HepG2 (cell line): ENCODE measurements at regions not wholly inside any gene's neighbourhood (a gene's known extent, or its start where the extent isn't known, plus 50 kb on each side); places are given as distances from the start of the nearest gene placed in this dataset.

ENCODE experiments used
- ATAC-seq: fragments of 200-7000 bp; cut with Tn5 transposase; 3 replicates; pipeline ENCODE4 v1.9.1; 2020; ENCODE audit warnings: mild to moderate bottlenecking, moderate library complexity
- BruUV-seq: library from RNA; stranded (reverse); fragments of 400-500 nt; replicated peaks from 2 replicates; lab custom pipeline; 2021; lab: Mats Ljungman, UMichigan
- CTCF ChIA-PET: fragments of 300-600 bp; formaldehyde crosslinking; extraction: SDS; loops from one replicate; lab custom pipeline; 2021; ENCODE audit warnings: low total read pairs, inconsistent platforms, low intra/inter-chr PET ratio; lab: Yijun Ruan, JAX
- POLR2A ChIA-PET: fragments of 350-600 bp; sonication (Branson Sonifier 250); formaldehyde crosslinking; loops from one replicate; lab custom pipeline; 2020; ENCODE audit warnings: antibody characterized with exemption, inconsistent platforms; lab: Yijun Ruan, JAX
- DNase-seq: peaks from one replicate; pipeline ENCODE4 v3.0.0-alpha.2; 2015; ENCODE audit warnings: low spot score
- FAIRE-seq: peaks from 3 replicates; lab custom pipeline; 2011; peaks lifted over from hg19 to GRCh38; lab: Jason Lieb, UNC
- H2AFZ ChIP-seq: one replicate; pipeline ENCODE4 v1.6.1; 2011; ENCODE audit warnings: low read length, inconsistent platforms
- H3K27ac ChIP-seq: fragments of 300-600 bp; 3 replicates; pipeline ENCODE4 v1.8.0; 2011; ENCODE audit warnings: mixed run types, mild to moderate bottlenecking, mixed read lengths, low read length, inconsistent platforms; ENCODE audit not compliant: insufficient read depth; ENCODE audit errors: extremely low read length
- H3K27me3 ChIP-seq, 2 experiments: fragments of 200-600 bp in 1 of 2; 2 replicates in 1 of 2; 3 replicates in 1 of 2; pipeline versions ENCODE4 v1.6.0 to v1.8.0; 2011; ENCODE audit warnings: low read length in 2 of 2, mild to moderate bottlenecking in 2 of 2, moderate library complexity in 2 of 2, inconsistent platforms in 1 of 2; ENCODE audit not compliant: insufficient read depth in 2 of 2, control insufficient read depth in 1 of 2
- H3K36me3 ChIP-seq, 2 experiments: fragments of 200-600 bp in 1 of 2; replicated peaks in 1 of 2; 2 replicates in 1 of 2; 3 replicates in 1 of 2; pipeline versions ENCODE4 v1.5.1 to v1.8.0; 2011; ENCODE audit warnings: low read length in 2 of 2, inconsistent platforms in 1 of 2; ENCODE audit not compliant: insufficient read depth in 2 of 2, control insufficient read depth in 1 of 2
- H3K4me1 ChIP-seq: 2 replicates; pipeline ENCODE4 v1.5.1; 2012; ENCODE audit warnings: low read length, inconsistent platforms; ENCODE audit not compliant: insufficient read depth
- H3K4me2 ChIP-seq: 2 replicates; pipeline ENCODE4 v1.6.0; 2011; ENCODE audit warnings: low read depth, low read length, inconsistent platforms
- H3K4me3 ChIP-seq, 3 experiments: fragments of 200-600 bp in 1 of 3; sonication (generic), shearing (Covaris generic) in 1 of 3; replicated peaks in 1 of 3; 2 replicates each; pipeline ENCODE4 v1.5.1; 2011 to 2016; ENCODE audit warnings: low read length in 3 of 3, inconsistent platforms in 2 of 3, low read depth in 2 of 3, mild to moderate bottlenecking in 2 of 3, control low read depth in 1 of 3, mixed read lengths in 1 of 3; ENCODE audit not compliant: insufficient read depth in 1 of 3
- H3K79me2 ChIP-seq: one replicate; pipeline ENCODE4 v1.6.1; 2011; ENCODE audit warnings: low read length, inconsistent platforms; ENCODE audit not compliant: insufficient read depth
- H3K9ac ChIP-seq: 2 replicates; pipeline ENCODE4 v1.6.0; 2011; ENCODE audit warnings: mild to moderate bottlenecking, low read depth, low read length, inconsistent platforms; ENCODE audit not compliant: insufficient read depth
- H3K9me3 ChIP-seq: 2 replicates; pipeline ENCODE4 v1.5.1; 2012; ENCODE audit warnings: mild to moderate bottlenecking, low read length
- H4K20me1 ChIP-seq: 2 replicates; pipeline ENCODE4 v1.6.0; 2011; ENCODE audit warnings: inconsistent platforms, mild to moderate bottlenecking, low read length, moderate library complexity; ENCODE audit not compliant: insufficient read depth
- MAZ ChIP-seq, 2 experiments: sonication (generic) in 1 of 2; formaldehyde crosslinking in 1 of 2; IDR thresholded peaks; 2 replicates each; pipeline versions ENCODE4 v1.5.0 to v1.6.1; 2012 to 2020; ENCODE audit warnings: low read depth in 2 of 2, mild to moderate bottlenecking in 2 of 2, borderline replicate concordance in 1 of 2, improper control_type of control experiment in 1 of 2, low read length in 1 of 2, missing genetic modification reagents in 1 of 2, moderate library complexity in 1 of 2
- MYNN ChIP-seq: sonication (generic); formaldehyde crosslinking; IDR thresholded peaks from 2 replicates; pipeline ENCODE4 v1.4.0; 2020; ENCODE audit warnings: mild to moderate bottlenecking, low read depth, missing genetic modification reagents
- PHF21A ChIP-seq: sonication (generic); formaldehyde crosslinking; IDR thresholded peaks from 2 replicates; pipeline ENCODE4 v1.5.0; 2020; ENCODE audit warnings: mild to moderate bottlenecking, missing genetic modification reagents
- REL ChIP-seq: sonication (generic); formaldehyde crosslinking; conservative IDR thresholded peaks from 2 replicates; pipeline ENCODE4 v1.8.0; 2022; ENCODE audit warnings: mild to moderate bottlenecking, missing genetic modification reagents, moderate library complexity
- SIX4 ChIP-seq: sonication (generic); formaldehyde crosslinking; IDR thresholded peaks from 2 replicates; pipeline ENCODE4 v1.4.0; 2020; ENCODE audit warnings: missing genetic modification reagents
- WGBS: methylation state at CpG from one replicate; pipeline ENCODE4 v1.1.6; 2017; ENCODE audit warnings: low lambda C conversion rate; 5-methylcytosine and 5-hydroxymethylcytosine counted together
- in situ Hi-C: cut with HindIII; loops from 2 replicates; pipeline ENCODE4 v1.10.0; 2017; ENCODE audit warnings: low pct_unique_long_range_greater_than_20kb; ENCODE audit not compliant: extremely low pct_ligation_motif_present
- intact Hi-C: fragments of 100-400 bp; cut with micrococcal nuclease; formaldehyde crosslinking; loops from one replicate; pipeline ENCODE4 v1.10.0; 2022; ENCODE audit not compliant: unreplicated experiment
- TF ChIP-seq, protein P1 (sequence below): sonication (generic); formaldehyde crosslinking; IDR thresholded peaks from 2 replicates; pipeline ENCODE4 v1.4.0; 2020; ENCODE audit warnings: missing genetic modification reagents

DNA sequence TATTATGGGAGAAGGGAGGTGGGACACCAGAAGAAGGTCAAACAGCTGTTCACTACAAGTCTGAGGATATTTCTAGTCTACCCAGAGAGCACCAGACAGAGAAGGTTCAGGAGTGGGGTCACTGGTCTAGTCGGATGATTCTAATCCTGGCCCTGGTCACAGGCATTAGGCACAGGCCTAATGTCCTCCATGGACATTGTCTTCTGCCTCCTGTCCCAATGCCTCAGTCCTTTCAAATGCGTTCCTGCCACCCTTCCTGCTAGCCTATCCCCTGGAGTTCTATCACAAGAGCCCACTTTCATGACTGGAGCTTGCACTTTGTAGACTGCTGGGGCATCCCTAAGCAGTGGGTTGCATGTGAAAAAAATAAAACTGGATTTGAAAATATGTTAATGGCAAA is 83.9 kb upstream of the PFN2 start (continued):
- TF ChIP-seq, protein P1, sequence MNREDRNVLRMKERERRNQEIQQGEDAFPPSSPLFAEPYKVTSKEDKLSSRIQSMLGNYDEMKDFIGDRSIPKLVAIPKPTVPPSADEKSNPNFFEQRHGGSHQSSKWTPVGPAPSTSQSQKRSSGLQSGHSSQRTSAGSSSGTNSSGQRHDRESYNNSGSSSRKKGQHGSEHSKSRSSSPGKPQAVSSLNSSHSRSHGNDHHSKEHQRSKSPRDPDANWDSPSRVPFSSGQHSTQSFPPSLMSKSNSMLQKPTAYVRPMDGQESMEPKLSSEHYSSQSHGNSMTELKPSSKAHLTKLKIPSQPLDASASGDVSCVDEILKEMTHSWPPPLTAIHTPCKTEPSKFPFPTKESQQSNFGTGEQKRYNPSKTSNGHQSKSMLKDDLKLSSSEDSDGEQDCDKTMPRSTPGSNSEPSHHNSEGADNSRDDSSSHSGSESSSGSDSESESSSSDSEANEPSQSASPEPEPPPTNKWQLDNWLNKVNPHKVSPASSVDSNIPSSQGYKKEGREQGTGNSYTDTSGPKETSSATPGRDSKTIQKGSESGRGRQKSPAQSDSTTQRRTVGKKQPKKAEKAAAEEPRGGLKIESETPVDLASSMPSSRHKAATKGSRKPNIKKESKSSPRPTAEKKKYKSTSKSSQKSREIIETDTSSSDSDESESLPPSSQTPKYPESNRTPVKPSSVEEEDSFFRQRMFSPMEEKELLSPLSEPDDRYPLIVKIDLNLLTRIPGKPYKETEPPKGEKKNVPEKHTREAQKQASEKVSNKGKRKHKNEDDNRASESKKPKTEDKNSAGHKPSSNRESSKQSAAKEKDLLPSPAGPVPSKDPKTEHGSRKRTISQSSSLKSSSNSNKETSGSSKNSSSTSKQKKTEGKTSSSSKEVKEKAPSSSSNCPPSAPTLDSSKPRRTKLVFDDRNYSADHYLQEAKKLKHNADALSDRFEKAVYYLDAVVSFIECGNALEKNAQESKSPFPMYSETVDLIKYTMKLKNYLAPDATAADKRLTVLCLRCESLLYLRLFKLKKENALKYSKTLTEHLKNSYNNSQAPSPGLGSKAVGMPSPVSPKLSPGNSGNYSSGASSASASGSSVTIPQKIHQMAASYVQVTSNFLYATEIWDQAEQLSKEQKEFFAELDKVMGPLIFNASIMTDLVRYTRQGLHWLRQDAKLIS: no peak

DNA sequence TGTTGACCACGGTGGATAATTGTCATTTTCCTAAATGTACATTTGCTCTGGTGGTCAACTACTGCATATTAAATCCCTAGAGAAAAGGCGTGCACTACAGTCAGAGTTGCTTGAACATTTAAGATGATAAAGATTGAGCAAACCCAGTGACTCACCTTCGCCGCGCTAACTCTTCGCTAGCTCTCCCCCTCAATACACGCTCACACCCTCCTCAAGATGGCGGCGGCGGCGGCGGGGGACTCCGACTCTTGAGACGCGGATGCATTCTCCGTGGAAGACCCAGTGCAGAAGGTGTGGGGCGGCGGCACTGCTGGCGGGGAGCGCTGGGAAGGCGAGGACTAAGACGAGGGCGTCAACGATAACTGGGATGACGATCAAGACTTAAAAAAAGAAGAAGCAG is 79.8 kb upstream of the PFN2 start:
- no peaks in the 10 kb centered on the region for H3K79me2 ChIP-seq
- no peak overlapping the region for H3K4me3 ChIP-seq
- no peaks in the 10 kb centered on the region for H4K20me1 ChIP-seq
- intact Hi-C loops: no loop called here
- in situ Hi-C loops: no loop called here
- POLR2A ChIA-PET: no interaction called here
- ATAC-seq (no peak), DNase-seq (no peak), FAIRE-seq (no peak)
- H3K4me2 ChIP-seq: no peak overlapping the region
- no peaks in the 10 kb centered on the region for H3K36me3 ChIP-seq
- peaks cover 0 to 9% of the 10 kb centered on the region in 2 experiments; a peak in 2 of 5 replicates for H3K27me3 ChIP-seq
- H3K4me1 ChIP-seq: no peaks in the 10 kb centered on the region
- no peak overlapping the region for H3K9ac ChIP-seq
- no peaks in the 10 kb centered on the region for H3K9me3 ChIP-seq
- no TSS peak for BruUV-seq
- CTCF ChIA-PET: no interaction called here
- no peak overlapping the region for H3K27ac ChIP-seq
- no peak overlapping the region for H2AFZ ChIP-seq
- WGBS: 77% methylated on average over 25 of the region's 25 CpGs
- no peak for TF ChIP-seq MAZ (IDR thresholded peaks at IDR 0.05; ENCODE audit: borderline replicate concordance, low read depth, low read length)
- TF ChIP-seq MAZ (CRISPR knock-in tag; IDR thresholded peaks at IDR 0.05; ENCODE audit: low read depth): no peak
- TF ChIP-seq MYNN: no peak
- no peak for TF ChIP-seq REL (CRISPR knock-in tag)
- TF ChIP-seq SIX4 (CRISPR knock-in tag): no peak
- no peak for TF ChIP-seq PHF21A (CRISPR knock-in tag)
